GM12878 (cell line): ENCODE measurements at regions not wholly inside any gene's neighbourhood (a gene's known extent, or its start where the extent isn't known, plus 50 kb on each side); places are given as distances from the start of the nearest gene placed in this dataset.

Experiments used
- EZH2 ChIP-seq: IDR thresholded peaks from 2 replicates; pipeline ENCODE4 v1.6.1; 2012; ENCODE audit warnings: low read depth, mild to moderate bottlenecking, control low read depth, inconsistent platforms, low read length, borderline replicate concordance; ENCODE audit not compliant: control insufficient read depth
- NR2C2 ChIP-seq: IDR thresholded peaks from 2 replicates; pipeline ENCODE4 v1.6.1; 2011; ENCODE audit warnings: borderline replicate concordance, low read depth; ENCODE audit not compliant: control insufficient read depth, insufficient read length
- YY1 ChIP-seq: IDR thresholded peaks from 2 replicates; pipeline ENCODE4 v1.6.1; 2011; ENCODE audit warnings: low read depth, mild to moderate bottlenecking, low read length

GRCh38 chr4:187777954-187778353 is 217.6 kb upstream of the ZFP42 start:
- TF ChIP-seq EZH2 (no peak), NR2C2 (no peak), YY1 (no peak)
